ENCODE measurements at regions not wholly inside any gene's neighbourhood (a gene's known extent, or its start where the extent isn't known, plus 50 kb on each side); places are given as distances from the start of the nearest gene placed in this dataset.

DNA sequence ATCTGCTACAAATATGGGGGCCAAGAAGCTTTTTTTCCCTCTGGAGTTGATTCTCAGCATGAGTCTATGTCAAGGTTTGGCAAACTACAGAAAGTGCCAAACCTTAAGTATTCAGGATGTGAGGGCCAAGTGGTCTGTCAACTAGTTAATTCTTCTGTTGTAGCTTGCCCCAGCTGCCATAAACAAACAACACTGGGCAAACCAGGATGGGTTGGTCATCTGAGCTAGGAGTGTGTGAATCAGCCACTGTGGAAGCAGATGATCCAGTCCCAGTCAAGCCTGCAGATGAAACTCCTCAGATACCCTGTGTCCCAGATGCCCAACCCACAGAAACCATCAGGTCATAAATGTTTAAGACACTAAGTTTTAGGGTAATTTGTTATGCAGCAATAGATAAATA lies 103.0 kb upstream of the MOCS1 start:
- DNase-seq (ENCODE audit: low read depth, low spot score) = no peak
- ChIA-PET CTCF (no interaction called here), POLR2A (no interaction called here)
- no peak overlapping the region for H3K4me3 ChIP-seq (ENCODE audit: low read depth, low read length)
- TF ChIP-seq, protein P1, sequence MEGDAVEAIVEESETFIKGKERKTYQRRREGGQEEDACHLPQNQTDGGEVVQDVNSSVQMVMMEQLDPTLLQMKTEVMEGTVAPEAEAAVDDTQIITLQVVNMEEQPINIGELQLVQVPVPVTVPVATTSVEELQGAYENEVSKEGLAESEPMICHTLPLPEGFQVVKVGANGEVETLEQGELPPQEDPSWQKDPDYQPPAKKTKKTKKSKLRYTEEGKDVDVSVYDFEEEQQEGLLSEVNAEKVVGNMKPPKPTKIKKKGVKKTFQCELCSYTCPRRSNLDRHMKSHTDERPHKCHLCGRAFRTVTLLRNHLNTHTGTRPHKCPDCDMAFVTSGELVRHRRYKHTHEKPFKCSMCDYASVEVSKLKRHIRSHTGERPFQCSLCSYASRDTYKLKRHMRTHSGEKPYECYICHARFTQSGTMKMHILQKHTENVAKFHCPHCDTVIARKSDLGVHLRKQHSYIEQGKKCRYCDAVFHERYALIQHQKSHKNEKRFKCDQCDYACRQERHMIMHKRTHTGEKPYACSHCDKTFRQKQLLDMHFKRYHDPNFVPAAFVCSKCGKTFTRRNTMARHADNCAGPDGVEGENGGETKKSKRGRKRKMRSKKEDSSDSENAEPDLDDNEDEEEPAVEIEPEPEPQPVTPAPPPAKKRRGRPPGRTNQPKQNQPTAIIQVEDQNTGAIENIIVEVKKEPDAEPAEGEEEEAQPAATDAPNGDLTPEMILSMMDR (IDR thresholded peaks at IDR 0.05; ENCODE audit: insufficient read depth, low read length, missing control alignments) = no peak

DNA sequence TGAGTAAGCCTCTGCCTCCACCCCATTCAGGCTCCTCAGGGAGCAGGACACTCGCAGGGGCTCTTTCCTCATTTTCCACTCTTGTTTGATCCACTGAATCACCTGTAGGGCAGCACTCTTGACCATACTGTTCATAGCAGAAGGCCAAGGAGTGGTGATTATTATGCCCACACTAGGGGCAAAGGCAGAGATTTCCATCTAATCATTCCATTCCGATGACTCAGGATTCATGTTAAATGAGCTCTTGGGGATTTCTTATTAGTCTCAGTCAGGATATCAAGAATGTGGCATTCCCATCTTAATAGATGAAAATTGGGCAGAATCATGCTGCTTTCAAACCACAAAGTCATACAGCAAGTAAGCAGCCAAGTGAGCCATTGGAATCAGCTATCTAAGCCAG lies 101.9 kb upstream of the MOCS1 start:
- TF ChIP-seq, protein P1 (IDR thresholded peaks at IDR 0.05; ENCODE audit: insufficient read depth, low read length, missing control alignments) = no peak
- H3K4me3 ChIP-seq (ENCODE audit: low read depth, low read length) = no peak overlapping the region
- POLR2A ChIA-PET = no interaction called here
- no peak for DNase-seq (ENCODE audit: low read depth, low spot score)
- CTCF ChIA-PET = no interaction called here

DNA sequence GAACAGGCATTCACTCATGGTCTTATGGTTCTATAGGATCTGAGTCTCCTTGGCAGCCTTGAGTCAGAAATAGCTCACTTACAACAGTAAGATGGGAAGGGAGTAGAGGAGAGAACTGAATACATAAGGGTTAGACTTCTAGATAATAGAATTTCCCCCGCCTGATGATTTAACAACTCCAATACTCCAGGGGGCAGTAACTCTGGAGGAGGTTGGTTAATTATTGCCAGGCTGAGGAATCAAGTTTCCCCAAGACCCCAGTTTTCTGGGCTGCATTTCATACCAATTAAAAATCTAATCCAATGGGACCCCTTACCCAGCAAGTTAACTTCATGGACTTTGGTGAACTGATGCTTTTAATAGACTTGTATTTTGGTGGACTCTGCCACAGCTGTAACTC lies 94.2 kb upstream of the MOCS1 start:
- ChIA-PET CTCF (no interaction called here), POLR2A (no interaction called here)
- DNase-seq (ENCODE audit: low read depth, low spot score) = no peak
- no peak overlapping the region for H3K4me3 ChIP-seq (ENCODE audit: low read depth, low read length)
- TF ChIP-seq, protein P1 (IDR thresholded peaks at IDR 0.05; ENCODE audit: insufficient read depth, low read length, missing control alignments) = no peak

DNA sequence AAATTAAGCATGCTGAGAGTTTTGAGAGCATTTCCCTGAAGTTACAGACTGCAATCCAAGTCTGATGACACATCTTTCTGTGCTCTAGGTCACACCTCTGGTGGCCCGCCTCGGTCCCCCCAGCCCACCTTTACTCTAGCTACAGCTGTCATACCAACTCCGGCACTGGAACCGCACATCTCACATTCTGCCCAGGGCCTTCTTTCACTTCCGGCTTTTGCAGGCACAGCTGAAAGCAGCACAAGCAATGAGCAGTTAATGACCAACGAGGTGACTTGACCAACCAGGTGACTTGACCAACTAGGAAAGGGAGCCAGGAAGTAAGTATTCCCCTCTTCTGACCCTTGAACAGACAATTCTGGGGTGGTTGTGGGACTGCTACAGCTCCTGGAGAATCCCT lies 88.6 kb upstream of the MOCS1 start:
- ChIA-PET CTCF (no interaction called here), POLR2A (no interaction called here)
- DNase-seq (ENCODE audit: low read depth, low spot score) = no peak
- TF ChIP-seq, protein P1 (IDR thresholded peaks at IDR 0.05; ENCODE audit: insufficient read depth, low read length, missing control alignments) = no peak
- H3K4me3 ChIP-seq (ENCODE audit: low read depth, low read length) = no peak overlapping the region

DNA sequence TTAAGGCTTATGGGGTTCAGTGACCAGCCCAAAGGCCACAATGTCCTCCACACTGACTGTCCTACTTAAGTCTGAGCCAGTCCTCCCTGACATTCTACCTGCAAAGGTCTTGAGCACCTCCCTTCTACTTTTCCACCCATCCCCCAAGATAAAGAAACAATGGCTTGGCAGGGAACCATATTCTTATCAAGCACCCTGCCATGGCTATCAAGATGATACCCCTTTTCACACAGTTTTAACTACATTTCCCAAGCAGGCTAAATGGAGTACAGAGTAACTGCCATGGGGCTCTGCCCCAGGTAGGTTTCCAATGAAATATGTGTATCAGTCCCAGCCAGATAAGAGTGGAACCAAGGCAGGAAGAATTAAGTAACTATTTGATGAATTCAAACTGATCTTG lies 85.9 kb upstream of the MOCS1 start:
- POLR2A ChIA-PET = no interaction called here
- CTCF ChIA-PET = no interaction called here
- no peak overlapping the region for H3K4me3 ChIP-seq (ENCODE audit: low read depth, low read length)
- no peak for DNase-seq (ENCODE audit: low read depth, low spot score)
- TF ChIP-seq, protein P1 (IDR thresholded peaks at IDR 0.05; ENCODE audit: insufficient read depth, low read length, missing control alignments) = no peak

DNA sequence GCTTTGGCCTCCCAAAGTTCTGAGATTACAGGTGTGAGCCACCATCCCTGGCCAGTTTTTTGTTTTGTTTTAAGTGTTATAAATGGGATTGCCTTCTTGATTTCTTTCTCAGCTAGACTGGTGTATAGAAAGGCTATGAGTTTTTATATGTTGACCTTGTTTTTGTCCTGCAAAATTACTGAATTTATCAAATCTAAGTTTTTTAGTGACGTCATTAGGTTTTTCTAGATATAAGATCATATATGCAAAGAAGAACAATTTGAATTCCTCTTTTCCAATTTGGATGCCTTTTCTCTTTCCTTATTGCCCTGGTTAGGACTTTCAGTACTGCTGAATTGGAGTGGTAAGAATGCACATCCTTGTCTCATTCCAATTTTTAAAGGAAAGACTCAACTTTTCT lies 81.3 kb upstream of the MOCS1 start:
- DNase-seq (ENCODE audit: low read depth, low spot score) = no peak
- POLR2A ChIA-PET = no interaction called here
- H3K4me3 ChIP-seq (ENCODE audit: low read depth, low read length) = no peak overlapping the region
- TF ChIP-seq, protein P1 (IDR thresholded peaks at IDR 0.05; ENCODE audit: insufficient read depth, low read length, missing control alignments) = no peak
- CTCF ChIA-PET = no interaction called here

Data from AG04449 (cell line).